ENCODE measurements at regions not wholly inside any gene's neighbourhood (a gene's known extent, or its start where the extent isn't known, plus 50 kb on each side); places are given as distances from the start of the nearest gene placed in this dataset.
"Not testable (repeated sequence)": the region's sequence is repeated elsewhere in the genome, so short reads cannot be mapped to it uniquely, and the experiment has no call there.

- DNase-seq, result no peak
Measured at GRCh38 chr12:115898670-115899069, 378.8 kb downstream of the MED13L start.

DNA sequence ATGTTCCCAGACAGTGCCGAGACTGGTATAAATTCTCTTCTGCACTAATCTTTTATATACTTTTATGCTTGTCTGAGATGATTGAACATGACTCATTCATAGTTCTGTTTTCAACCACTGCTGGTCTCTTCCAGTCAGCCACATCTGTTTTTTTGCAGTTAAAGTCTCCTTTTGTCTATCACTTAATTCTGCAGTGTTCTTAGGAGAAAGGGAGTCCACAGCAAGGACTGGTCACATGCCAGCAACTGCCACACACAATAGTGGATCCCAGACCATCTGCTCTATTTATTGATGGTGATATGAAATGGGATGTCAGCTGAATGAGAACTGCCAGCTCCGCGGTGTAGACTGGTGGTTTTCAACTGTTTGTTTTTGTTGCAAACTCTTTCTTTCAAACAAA is 379.8 kb downstream of the MED13L start:
- DNase-seq, result no peak

- no peak for DNase-seq
Measured at GRCh38 chr12:115895247-115895646, 382.2 kb downstream of the MED13L start.

DNA sequence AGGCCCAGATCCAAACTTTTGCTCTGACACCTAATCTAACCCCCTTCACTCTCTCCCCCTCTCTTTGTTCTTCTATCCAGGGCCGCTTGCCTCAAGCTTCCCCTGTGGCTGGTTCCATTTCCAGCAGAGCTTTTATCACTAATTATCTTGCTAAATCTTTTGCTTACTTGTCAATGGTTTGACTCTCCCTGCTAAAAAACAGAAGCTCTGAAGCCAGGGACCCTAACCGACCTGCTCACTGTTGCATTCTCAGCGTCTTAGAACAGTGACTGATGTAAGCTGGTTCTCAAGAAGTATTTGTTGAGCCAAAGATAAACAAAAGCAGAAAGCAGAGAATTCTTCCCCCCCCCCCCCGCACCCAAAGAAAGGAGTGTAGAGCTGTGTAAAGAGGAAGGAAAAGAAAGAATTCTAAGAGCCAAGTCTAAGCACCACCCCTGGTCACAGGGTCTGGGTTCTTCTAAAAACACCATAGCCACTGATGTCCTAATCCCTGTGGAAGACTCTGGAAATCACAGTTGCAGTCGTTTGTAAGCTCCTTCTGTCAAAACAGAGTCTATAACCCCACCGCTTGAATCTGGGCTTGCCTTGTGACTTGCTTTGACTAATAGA is 385.8 kb downstream of the MED13L start:
- no peak for DNase-seq

DNA sequence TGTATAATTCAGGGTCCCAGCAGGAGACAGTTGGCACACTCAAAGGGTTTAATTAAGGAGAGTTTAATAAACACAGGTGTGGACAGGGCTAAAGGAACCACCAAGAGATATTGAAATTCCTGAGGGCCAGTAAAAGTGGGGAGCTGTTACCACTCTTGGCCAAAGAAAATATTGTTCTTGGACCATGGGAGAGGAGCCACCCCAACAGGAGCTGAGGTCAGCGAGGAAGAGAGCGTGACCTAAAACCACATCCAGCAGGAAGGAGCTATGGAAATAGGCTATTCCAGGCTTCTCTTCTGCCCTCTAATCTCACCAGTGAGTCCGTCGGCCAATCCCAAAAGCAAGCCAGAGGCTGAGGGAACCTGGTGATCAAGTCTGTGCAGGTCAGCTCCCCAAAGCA is 390.8 kb downstream of the MED13L start:
- no peak for DNase-seq

GRCh38 chr12:115885040-115885690 is 392.3 kb downstream of the MED13L start:
- DNase-seq, result no peak

GRCh38 chr12:115882936-115883335 is 394.6 kb downstream of the MED13L start:
- DNase-seq, result no peak

DNA sequence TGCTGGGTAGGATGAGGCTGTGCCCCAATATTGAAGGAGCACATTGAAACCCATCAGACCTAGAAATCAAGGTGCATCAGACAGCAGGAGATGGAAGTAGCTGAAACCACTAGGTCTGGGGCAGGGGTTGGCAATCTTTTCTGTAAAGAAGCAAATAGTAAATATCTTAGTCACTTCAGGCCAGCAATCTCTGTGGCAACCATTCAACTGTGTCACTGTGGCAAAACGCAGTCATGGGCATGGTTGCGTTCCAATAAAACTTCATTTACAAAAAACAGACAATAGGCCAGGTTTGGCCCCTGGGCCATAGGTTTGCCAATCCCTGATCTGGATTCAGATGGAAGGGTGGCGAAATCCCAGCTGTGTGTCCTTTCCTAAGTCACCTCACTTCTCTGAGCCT is 397.3 kb downstream of the MED13L start:
- DNase-seq, result no peak

GRCh38 chr12:115879354-115879753 is 398.1 kb downstream of the MED13L start:
- DNase-seq, result no peak

DNA sequence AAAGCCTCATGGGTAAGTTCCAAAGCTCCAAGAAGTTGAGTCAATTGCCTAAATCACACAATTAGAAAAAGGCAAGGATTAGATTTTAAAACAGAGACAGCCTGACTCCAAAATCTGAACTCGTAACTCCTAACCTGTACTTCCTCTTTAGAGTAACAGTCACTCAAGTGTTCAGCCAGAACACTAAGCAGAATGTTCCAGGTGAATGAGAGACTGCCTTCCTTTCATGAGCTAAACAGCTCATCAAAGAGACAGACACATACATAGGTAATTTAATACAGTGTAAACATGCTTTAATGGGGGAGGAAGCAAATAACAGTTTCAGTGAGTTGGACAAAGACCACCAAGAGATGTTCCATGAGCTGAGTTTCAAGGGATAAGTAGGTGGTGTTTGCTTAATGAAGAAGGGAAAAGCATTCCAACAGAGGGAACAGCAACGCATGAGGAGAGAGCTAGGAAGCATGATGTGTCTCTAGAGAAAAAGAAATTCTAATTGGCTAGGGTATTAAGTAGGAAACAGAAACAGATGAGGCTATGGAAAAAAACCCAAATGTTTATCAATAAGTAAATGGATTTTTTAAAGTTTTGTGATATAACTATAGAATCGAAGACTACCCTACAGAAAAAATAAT is 403.9 kb downstream of the MED13L start:
- DNase-seq, result no peak

DNA sequence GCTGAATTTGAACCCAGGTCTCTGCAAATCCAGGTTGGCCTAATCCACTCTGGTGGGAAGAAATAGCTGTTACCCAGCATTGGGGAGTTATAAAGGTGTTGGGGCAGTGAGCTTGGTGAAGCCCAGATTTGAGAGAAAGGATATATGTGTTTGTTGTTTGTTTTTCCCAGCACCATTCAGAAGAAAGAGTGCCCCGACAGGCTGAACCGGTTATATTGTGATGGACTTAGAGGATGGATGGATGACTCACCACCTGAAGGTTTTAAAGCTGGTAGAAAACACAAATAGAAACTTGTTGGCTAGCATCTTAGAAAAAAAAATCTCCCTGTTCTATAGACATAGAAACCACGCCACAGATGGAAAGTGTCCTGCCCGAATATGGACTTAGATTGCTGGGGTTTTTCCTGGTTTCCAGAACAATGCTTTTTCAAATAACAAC is 404.6 kb downstream of the MED13L start:
- no peak for DNase-seq

GRCh38 chr12:115872212-115872611 is 405.3 kb downstream of the MED13L start:
- DNase-seq, result no peak

- peak; percentile 46 for DNase-seq
Measured at GRCh38 chr12:115871714-115872113, 405.8 kb downstream of the MED13L start.

DNA sequence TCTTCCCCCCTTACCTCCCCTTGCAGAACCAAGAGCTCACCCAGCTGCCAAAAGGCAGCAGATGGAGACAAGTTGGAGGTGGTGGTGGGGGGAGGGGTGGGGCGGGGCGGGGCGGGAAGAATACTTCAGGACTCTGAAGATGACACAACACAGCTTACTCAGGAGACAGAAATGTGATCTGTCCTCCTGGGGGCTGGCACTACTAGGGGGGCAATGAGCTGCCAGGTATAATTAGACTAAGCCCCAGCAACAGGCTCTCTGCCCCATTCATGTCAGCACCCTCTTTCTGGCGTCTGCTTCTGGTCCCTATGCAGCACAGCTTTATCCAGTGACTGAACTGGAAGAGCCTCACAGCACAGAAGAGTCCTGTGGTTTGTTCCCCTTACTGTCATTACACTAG is 407.0 kb downstream of the MED13L start:
- no peak for DNase-seq

DNA sequence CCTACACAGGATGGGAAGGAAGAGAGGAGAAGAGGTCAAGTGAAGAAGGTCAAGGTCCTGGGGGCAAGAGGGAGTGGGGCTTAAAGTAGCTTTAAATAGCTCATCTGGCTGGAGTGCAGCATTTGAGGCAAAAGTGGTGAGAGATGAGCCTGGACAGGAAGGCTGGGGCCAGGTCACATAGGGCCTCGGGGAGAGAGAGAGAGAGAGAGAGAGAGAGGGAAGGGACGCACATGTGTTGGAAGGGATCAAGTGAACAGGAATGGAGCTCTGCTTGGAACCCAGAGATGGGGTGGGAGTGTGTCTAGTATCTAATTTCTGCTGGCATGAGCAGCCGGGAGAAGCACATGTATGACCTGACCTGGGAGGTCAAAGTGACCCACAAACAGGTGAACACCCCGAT is 407.5 kb downstream of the MED13L start:
- no peak for DNase-seq

- DNase-seq, result no peak
Measured at GRCh38 chr12:115869604-115870003, 407.9 kb downstream of the MED13L start.

- DNase-seq, result no peak
Measured at GRCh38 chr12:115868624-115869023, 408.9 kb downstream of the MED13L start.

DNA sequence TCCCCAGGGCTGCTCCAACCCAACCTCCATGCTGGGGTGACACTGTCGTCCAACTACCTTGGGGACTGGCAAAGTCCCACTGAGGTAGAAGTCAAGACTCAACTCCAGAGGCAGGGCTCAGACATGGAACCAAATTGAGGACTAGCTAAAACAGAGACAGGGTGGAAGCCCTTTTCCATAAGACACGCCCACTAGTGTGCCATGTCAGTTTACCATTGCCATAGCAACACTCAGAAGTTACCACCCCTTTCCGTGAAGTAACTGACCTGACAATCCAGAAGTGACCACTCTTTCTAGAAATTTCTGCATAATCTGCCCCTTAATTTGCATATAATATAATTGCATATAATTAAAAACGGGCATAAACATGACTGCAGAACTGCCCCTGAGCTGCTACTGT is 409.6 kb downstream of the MED13L start:
- DNase-seq, result no peak

- DNase-seq, result no peak
Measured at GRCh38 chr12:115866909-115867525, 410.5 kb downstream of the MED13L start.

- DNase-seq, result not testable (repeated sequence)
Measured at GRCh38 chr12:115866281-115866680, 411.2 kb downstream of the MED13L start.

GRCh38 chr12:115864396-115864795 is 413.1 kb downstream of the MED13L start:
- DNase-seq, result no peak

DNA sequence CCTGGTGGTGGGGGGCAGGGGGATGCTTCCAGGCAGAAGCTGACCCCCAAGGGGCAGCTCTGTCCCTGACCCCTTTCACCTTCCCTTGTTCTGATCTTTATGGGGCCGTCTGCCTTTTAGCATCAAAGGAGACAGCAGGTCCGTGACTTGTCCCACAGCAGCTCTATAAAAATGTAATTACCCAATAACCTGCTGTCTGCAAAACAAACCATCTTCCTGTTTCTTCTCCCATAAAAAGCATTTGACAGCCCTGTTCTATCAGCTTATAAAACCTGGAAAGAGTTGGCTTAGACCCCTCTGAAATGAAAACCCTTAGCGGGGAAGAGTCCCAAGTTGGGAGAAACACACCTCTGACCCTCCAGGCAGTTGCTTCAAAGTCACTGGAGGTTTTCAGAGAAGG is 416.9 kb downstream of the MED13L start:
- DNase-seq, result no peak

DNA sequence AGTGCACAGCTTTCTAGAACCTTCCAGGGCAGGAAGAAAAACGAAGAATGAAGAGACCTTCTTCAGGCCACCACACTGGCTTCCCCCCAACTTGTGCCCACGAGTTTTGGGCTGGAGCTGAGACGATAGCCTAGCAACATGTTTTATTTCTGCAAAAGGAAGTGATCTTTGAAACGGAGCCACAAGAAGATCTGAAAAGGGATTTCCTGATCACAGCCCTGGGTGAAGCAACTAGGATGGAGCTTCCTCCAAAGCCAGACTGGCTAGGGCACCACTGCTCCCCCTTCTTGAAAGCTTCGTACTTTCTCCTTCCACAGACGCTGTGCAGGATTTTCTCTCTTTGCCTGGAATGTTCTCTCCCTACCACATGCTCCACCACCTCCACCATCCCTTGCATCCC is 418.3 kb downstream of the MED13L start:
- DNase-seq, result no peak

GRCh38 chr12:115857923-115858322 is 419.6 kb downstream of the MED13L start:
- DNase-seq, result no peak

Data from KG1 (cell line).